ENCODE measurements at regions not wholly inside any gene's neighbourhood (a gene's known extent, or its start where the extent isn't known, plus 50 kb on each side); places are given as distances from the start of the nearest gene placed in this dataset.

- no peak for TF ChIP-seq CTCF (IDR thresholded peaks at IDR 0.05; ENCODE audit: insufficient read depth, low read length, severe bottlenecking)
- FAIRE-seq, result no peak
- Histone ChIP-seq H3K27me3 (ENCODE audit: control insufficient read depth, insufficient read depth, low read length) (no peaks in the 10 kb centered on the region), H3K36me3 (ENCODE audit: control insufficient read depth, insufficient read depth, low read length) (no peaks in the 10 kb centered on the region), H3K4me3 (ENCODE audit: low read depth, low read length) (no peak overlapping the region)
- DNase-seq (ENCODE audit: low read depth), result no peak
Observed at GRCh38 chr13:106405731-106406130, 129.7 kb downstream of the EFNB2 start.

- no peak for TF ChIP-seq CTCF (IDR thresholded peaks at IDR 0.05; ENCODE audit: insufficient read depth, low read length, severe bottlenecking)
- DNase-seq (ENCODE audit: low read depth) (no peak), FAIRE-seq (no peak)
- Histone ChIP-seq H3K4me3 (ENCODE audit: low read depth, low read length) (no peak overlapping the region), H3K36me3 (ENCODE audit: control insufficient read depth, insufficient read depth, low read length) (no peaks in the 10 kb centered on the region), H3K27me3 (ENCODE audit: control insufficient read depth, insufficient read depth, low read length) (no peaks in the 10 kb centered on the region)
Observed at GRCh38 chr13:106403280-106403679, 132.2 kb downstream of the EFNB2 start.

- no peak for FAIRE-seq
Observed at GRCh38 chr13:106402866-106403265, 132.6 kb downstream of the EFNB2 start.

GRCh38 chr13:106401081-106401480 is 134.4 kb downstream of the EFNB2 start:
- DNase-seq (ENCODE audit: low read depth), result no peak
- no peak for FAIRE-seq
- no peak for TF ChIP-seq CTCF (IDR thresholded peaks at IDR 0.05; ENCODE audit: insufficient read depth, low read length, severe bottlenecking)
- H3K4me3 ChIP-seq (ENCODE audit: low read depth, low read length), result no peak overlapping the region
- no peaks in the 10 kb centered on the region for H3K36me3 ChIP-seq (ENCODE audit: control insufficient read depth, insufficient read depth, low read length)
- H3K27me3 ChIP-seq (ENCODE audit: control insufficient read depth, insufficient read depth, low read length), result no peaks in the 10 kb centered on the region

More at GRCh38 chr13:106402866-106403265, 132.6 kb downstream of the EFNB2 start:
- H3K4me3 ChIP-seq (ENCODE audit: low read depth, low read length), result no peak overlapping the region
- H3K27me3 ChIP-seq (ENCODE audit: control insufficient read depth, insufficient read depth, low read length), result no peaks in the 10 kb centered on the region
- no peak for DNase-seq (ENCODE audit: low read depth)
- H3K36me3 ChIP-seq (ENCODE audit: control insufficient read depth, insufficient read depth, low read length), result no peaks in the 10 kb centered on the region
- TF ChIP-seq CTCF (IDR thresholded peaks at IDR 0.05; ENCODE audit: insufficient read depth, low read length, severe bottlenecking), result no peak

- no peak for TF ChIP-seq CTCF (IDR thresholded peaks at IDR 0.05; ENCODE audit: insufficient read depth, low read length, severe bottlenecking)
- FAIRE-seq (no peak), DNase-seq (ENCODE audit: low read depth) (no peak)
Observed at GRCh38 chr13:106400289-106400688, 135.2 kb downstream of the EFNB2 start.

GRCh38 chr13:106398289-106398688 is 137.2 kb downstream of the EFNB2 start:
- no peak overlapping the region for H3K4me3 ChIP-seq (ENCODE audit: low read depth, low read length)
- FAIRE-seq (no peak), DNase-seq (ENCODE audit: low read depth) (no peak)
- no peaks in the 10 kb centered on the region for H3K27me3 ChIP-seq (ENCODE audit: control insufficient read depth, insufficient read depth, low read length)
- no peak for TF ChIP-seq CTCF (IDR thresholded peaks at IDR 0.05; ENCODE audit: insufficient read depth, low read length, severe bottlenecking)
- H3K36me3 ChIP-seq (ENCODE audit: control insufficient read depth, insufficient read depth, low read length), result no peaks in the 10 kb centered on the region

More at GRCh38 chr13:106400289-106400688, 135.2 kb downstream of the EFNB2 start:
- H3K27me3 ChIP-seq (ENCODE audit: control insufficient read depth, insufficient read depth, low read length), result no peaks in the 10 kb centered on the region
- H3K36me3 ChIP-seq (ENCODE audit: control insufficient read depth, insufficient read depth, low read length), result no peaks in the 10 kb centered on the region
- H3K4me3 ChIP-seq (ENCODE audit: low read depth, low read length), result no peak overlapping the region
